Stomach (tissue), 8 donors: ENCODE measurements at regions not wholly inside any gene's neighbourhood (a gene's known extent, or its start where the extent isn't known, plus 50 kb on each side); places are given as distances from the start of the nearest gene placed in this dataset.

ENCODE experiments used
- DNase-seq, 2 donors: peaks; one replicate each; pipeline versions ENCODE4 v3.0.0 to v3.0.0-alpha.2; 2013 to 2019
- H3K27ac ChIP-seq, 5 donors: fragments of 200-600 bp in 4 of 5; sonication (generic) in 4 of 5; one replicate each; pipeline ENCODE4 v1.5.1; 2013 to 2019; ENCODE audit warnings: mild to moderate bottlenecking in 1 of 5, moderate library complexity in 1 of 5
- H3K27me3 ChIP-seq, 3 donors: fragments of 200-600 bp; sonication (generic); one replicate each; pipeline ENCODE4 v1.5.1; 2017 to 2019; ENCODE audit warnings: mixed run types in 1 of 3
- H3K36me3 ChIP-seq, 4 donors: fragments of 200-600 bp; sonication (generic); 1 replicate in 3 of 4; 2 replicates in 1 of 4; pipeline ENCODE4 v1.5.1; 2016 to 2019
- H3K4me1 ChIP-seq, 4 donors: fragments of 200-600 bp; sonication (generic); one replicate each; pipeline ENCODE4 v1.5.1; 2016 to 2019
- H3K4me3 ChIP-seq, 4 donors: fragments of 200-600 bp; sonication (generic) in 3 of 4; one replicate each; pipeline ENCODE4 v1.5.1; 2016 to 2019; ENCODE audit warnings: mild to moderate bottlenecking in 1 of 4
- H3K9me3 ChIP-seq, 4 donors: fragments of 200-600 bp; sonication (generic); one replicate each; pipeline ENCODE4 v1.5.1; 2016 to 2019
- CTCF ChIP-seq, 7 experiments: fragments of 450-650 bp in 4 of 7; fragments of 200-600 bp in 3 of 7; sonication (generic) in 3 of 7; IDR thresholded peaks; one replicate each; pipeline ENCODE4 v1.5.1; 2016 to 2019; ENCODE audit warnings: antibody characterized with exemption in 7 of 7, control low read depth in 2 of 7, mild to moderate bottlenecking in 1 of 7
- EP300 ChIP-seq: sonication (generic); formaldehyde crosslinking; IDR thresholded peaks from one replicate; pipeline ENCODE4 v1.6.1; 2017; ENCODE audit warnings: antibody characterized with exemption
- POLR2A ChIP-seq, 4 donors: fragments of 450-650 bp; IDR thresholded peaks; one replicate each; pipeline ENCODE4 v1.6.1; 2016; ENCODE audit warnings: antibody characterized with exemption in 4 of 4, control low read depth in 2 of 4, mild to moderate bottlenecking in 1 of 4, moderate library complexity in 1 of 4
- POLR2AphosphoS5 ChIP-seq, 3 donors: sonication (generic); formaldehyde crosslinking; IDR thresholded peaks; one replicate each; pipeline ENCODE4 v1.6.1; 2016; ENCODE audit warnings: antibody characterized with exemption in 3 of 3
- WGBS, 5 donors: extraction: QIAGEN DNeasy Blood & Tissue Kit in 3 of 5; methylation state at CpG; one replicate each; pipeline versions ENCODE4 v1.1.5 to v1.1.7; 2013 to 2018; 5-methylcytosine and 5-hydroxymethylcytosine counted together
- intact Hi-C: fragments of 100-400 bp; cut with DNase I; formaldehyde crosslinking; loops from one replicate; pipeline ENCODE4 v1.15.1; 2023; ENCODE audit warnings: low total_unique reads
- donor health status: healthy with polysubstance abuse.
- donor health status: Bipolar disorder and iron deficiency.
- donor health status: healthy.

- intact Hi-C loops = no loop called here
- Histone ChIP-seq H3K27me3 (no peaks in the 10 kb centered on the region), H3K27ac (no peak overlapping the region), H3K4me1 (peaks cover 0 to 20% (median 9%) of the 10 kb centered on the region in 4 donors), H3K4me3 (no peak overlapping the region), H3K9me3 (no peaks in the 10 kb centered on the region), H3K36me3 (no peaks in the 10 kb centered on the region)
- WGBS, 5 donors = 33 to 47% (median 41%) methylated on average over 5 of the region's 5 CpGs
- DNase-seq = no peak
- TF ChIP-seq POLR2A (IDR thresholded peaks at IDR 0.05) = no peak
- TF ChIP-seq CTCF (IDR thresholded peaks at IDR 0.05) = no peak
- no peak for TF ChIP-seq POLR2AphosphoS5 (IDR thresholded peaks at IDR 0.05)
- TF ChIP-seq EP300 = no peak
Measured at GRCh38 chr21:16285605-16286126, 555.9 kb downstream of the USP25 start.

- Histone ChIP-seq H3K27me3 (no peaks in the 10 kb centered on the region), H3K27ac (no peak overlapping the region), H3K36me3 (no peaks in the 10 kb centered on the region), H3K4me1 (peaks cover 0 to 10% (median 4%) of the 10 kb centered on the region in 4 donors), H3K9me3 (no peaks in the 10 kb centered on the region), H3K4me3 (no peak overlapping the region)
- 16 to 40% (median 27%) methylated on average over 2 of the region's 2 CpGs for WGBS, 5 donors
- DNase-seq = no peak
- intact Hi-C loops = no loop called here
- no peak for TF ChIP-seq POLR2AphosphoS5 (IDR thresholded peaks at IDR 0.05)
- no peak for TF ChIP-seq CTCF (IDR thresholded peaks at IDR 0.05)
- TF ChIP-seq POLR2A (IDR thresholded peaks at IDR 0.05) = no peak
- TF ChIP-seq EP300 = no peak
Measured at GRCh38 chr21:16287046-16287445, 557.3 kb downstream of the USP25 start.

GRCh38 chr21:16291296-16291695 is 561.5 kb downstream of the USP25 start:
- DNase-seq = no peak
- H3K4me1 ChIP-seq = peaks cover 0 to 10% (median 4%) of the 10 kb centered on the region in 4 donors
- intact Hi-C loops = no loop called here
- H3K9me3 ChIP-seq = no peaks in the 10 kb centered on the region
- TF ChIP-seq POLR2A (IDR thresholded peaks at IDR 0.05) (no peak), POLR2AphosphoS5 (IDR thresholded peaks at IDR 0.05) (no peak), CTCF (IDR thresholded peaks at IDR 0.05) (no peak)
- no peak overlapping the region for H3K27ac ChIP-seq
- H3K36me3 ChIP-seq = no peaks in the 10 kb centered on the region
- H3K4me3 ChIP-seq = no peak overlapping the region
- WGBS, 5 donors = 61 to 83% (median 72%) methylated on average over 7 of the region's 7 CpGs
- no peaks in the 10 kb centered on the region for H3K27me3 ChIP-seq

GRCh38 chr21:16294128-16294527 is 564.3 kb downstream of the USP25 start:
- intact Hi-C loops = no loop called here
- H3K36me3 ChIP-seq = no peaks in the 10 kb centered on the region
- WGBS, 5 donors = 81 to 85% (median 83%) methylated on average over 5 of the region's 5 CpGs
- H3K4me3 ChIP-seq = no peak overlapping the region
- H3K4me1 ChIP-seq = no peaks in the 10 kb centered on the region
- TF ChIP-seq EP300 (no peak), CTCF (IDR thresholded peaks at IDR 0.05) (no peak), POLR2A (IDR thresholded peaks at IDR 0.05) (no peak), POLR2AphosphoS5 (IDR thresholded peaks at IDR 0.05) (no peak)
- H3K9me3 ChIP-seq = no peaks in the 10 kb centered on the region
- no peak overlapping the region for H3K27ac ChIP-seq
- no peak for DNase-seq
- H3K27me3 ChIP-seq = no peaks in the 10 kb centered on the region
